GM12864 (cell line): ENCODE measurements at regions not wholly inside any gene's neighbourhood (a gene's known extent, or its start where the extent isn't known, plus 50 kb on each side); places are given as distances from the start of the nearest gene placed in this dataset.

ENCODE experiments used
- DNase-seq: peaks from one replicate; pipeline ENCODE4 v3.0.0-alpha.2; 2011; ENCODE audit warnings: low read depth
- H3K4me3 ChIP-seq: 2 replicates; pipeline ENCODE4 v1.5.1; 2011; ENCODE audit warnings: mild to moderate bottlenecking, low read depth, low read length, control low read depth
- CTCF ChIP-seq: IDR thresholded peaks from 2 replicates; pipeline ENCODE4 v1.5.1; 2011; ENCODE audit warnings: low read depth, mild to moderate bottlenecking, moderate library complexity, low read length, control low read depth, inconsistent platforms; ENCODE audit errors: missing control alignments

GRCh38 chrX:10743476-10743875 lies 123.1 kb upstream of the MID1 start:
- no peak for DNase-seq
- H3K4me3 ChIP-seq, result no peak overlapping the region
- TF ChIP-seq CTCF, result no peak

GRCh38 chrX:10744007-10744406 lies 123.6 kb upstream of the MID1 start:
- no peak overlapping the region for H3K4me3 ChIP-seq
- DNase-seq, result no peak
- no peak for TF ChIP-seq CTCF

DNA sequence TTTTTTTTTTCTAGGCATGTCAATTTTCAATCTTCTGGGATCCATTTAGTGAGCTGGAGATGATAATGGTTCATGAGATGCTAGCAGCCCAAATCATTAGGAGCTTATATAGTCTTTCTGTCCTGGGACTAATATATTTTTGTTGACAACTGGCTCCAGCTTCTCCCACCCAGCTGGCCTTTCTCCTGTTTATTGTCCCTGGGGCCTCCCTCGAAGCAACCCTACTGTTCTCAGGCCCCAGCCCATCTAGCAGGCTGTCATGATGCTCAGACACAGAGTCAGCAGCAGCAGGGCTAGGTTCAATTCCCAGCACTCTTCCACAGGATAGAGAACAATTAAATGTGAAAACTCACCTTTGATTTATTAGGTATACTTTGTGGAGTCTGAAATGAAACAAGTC lies 127.6 kb upstream of the MID1 start:
- no peak for TF ChIP-seq CTCF
- no peak for DNase-seq

GRCh38 chrX:10749113-10749512 lies 128.7 kb upstream of the MID1 start:
- no peak for DNase-seq
- H3K4me3 ChIP-seq, result no peak overlapping the region
- TF ChIP-seq CTCF, result no peak

More for the DNA sequence above, 127.6 kb upstream of the MID1 start:
- no peak overlapping the region for H3K4me3 ChIP-seq

DNA sequence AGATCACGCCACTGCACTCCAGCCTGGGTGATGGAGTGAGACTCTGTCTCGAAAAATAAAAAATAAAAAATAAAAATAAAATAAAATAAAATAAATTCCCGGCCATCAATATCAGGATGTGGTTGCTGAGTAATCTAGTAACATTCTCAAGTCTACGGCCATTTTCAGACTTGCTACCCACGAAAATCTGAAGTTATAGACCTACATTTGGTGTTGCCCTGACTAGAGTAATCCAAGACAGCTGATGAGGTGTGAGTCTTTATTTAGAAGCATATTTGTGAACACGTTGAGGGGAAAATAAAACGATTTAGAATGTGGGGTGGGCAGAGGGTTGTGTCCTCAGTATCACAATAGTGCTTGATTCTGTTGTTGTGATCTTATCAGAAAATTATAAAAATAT lies 130.2 kb upstream of the MID1 start:
- no peak for DNase-seq
- TF ChIP-seq CTCF, result no peak
- H3K4me3 ChIP-seq, result no peak overlapping the region

GRCh38 chrX:10753116-10753515 lies 132.7 kb upstream of the MID1 start:
- H3K4me3 ChIP-seq, result no peak overlapping the region
- no peak for TF ChIP-seq CTCF
- no peak for DNase-seq

GRCh38 chrX:10754445-10754844 lies 134.1 kb upstream of the MID1 start:
- no peak for DNase-seq
- H3K4me3 ChIP-seq, result no peak overlapping the region
- no peak for TF ChIP-seq CTCF
